GM12891 (cell line): ENCODE measurements at regions not wholly inside any gene's neighbourhood (a gene's known extent, or its start where the extent isn't known, plus 50 kb on each side); places are given as distances from the start of the nearest gene placed in this dataset.

Source experiments
- POLR2A ChIP-seq: IDR thresholded peaks from 2 replicates; pipeline ENCODE4 v1.6.1; 2011; ENCODE audit warnings: low read depth, low read length, control low read depth
- POLR2AphosphoS5 ChIP-seq: IDR thresholded peaks from 2 replicates; pipeline ENCODE4 v1.6.1; 2011; ENCODE audit warnings: low read depth, low read length, control low read depth
- POU2F2 ChIP-seq: IDR thresholded peaks from 2 replicates; pipeline ENCODE4 v1.6.1; 2011; ENCODE audit warnings: low read depth, mild to moderate bottlenecking, control low read depth, low read length, moderate library complexity
- SPI1 ChIP-seq: IDR thresholded peaks from 2 replicates; pipeline ENCODE4 v1.6.1; 2011; ENCODE audit warnings: low read depth, low read length, control low read depth
- TAF1 ChIP-seq: IDR thresholded peaks from 2 replicates; pipeline ENCODE4 v1.6.1; 2011; ENCODE audit warnings: low read depth, low read length, control low read depth

- TF ChIP-seq POLR2A (no peak), TAF1 (no peak), POLR2AphosphoS5 (no peak), SPI1 (no peak), POU2F2 (no peak)
These were observed 201.6 kb upstream of the RGMA start for GRCh38 chr15:93290618-93290946.
